H9 (cell line): ENCODE measurements at regions not wholly inside any gene's neighbourhood (a gene's known extent, or its start where the extent isn't known, plus 50 kb on each side); places are given as distances from the start of the nearest gene placed in this dataset.

Experiments
- DNase-seq: peaks from one replicate; pipeline ENCODE4 v3.0.0-alpha.2; 2017
- H2AFZ ChIP-seq: one replicate; pipeline ENCODE4 v1.6.1; 2013; ENCODE audit warnings: mild to moderate bottlenecking, low read length, control low read depth, moderate library complexity
- H2AK5ac ChIP-seq: 2 replicates; pipeline ENCODE4 v1.6.1; 2013; ENCODE audit warnings: low read length, control low read depth, mixed read lengths; ENCODE audit not compliant: insufficient read length
- H2BK120ac ChIP-seq: one replicate; pipeline ENCODE4 v1.6.1; 2013; ENCODE audit warnings: low read depth, mild to moderate bottlenecking, low read length, control low read depth, inconsistent platforms; ENCODE audit not compliant: poor library complexity, severe bottlenecking
- H2BK12ac ChIP-seq: 2 replicates; pipeline ENCODE4 v1.6.1; 2013; ENCODE audit warnings: low read length, control low read depth, mixed read lengths, low read depth; ENCODE audit not compliant: insufficient read length
- H2BK15ac ChIP-seq: 2 replicates; pipeline ENCODE4 v1.6.1; 2013; ENCODE audit warnings: low read depth, low read length, control low read depth
- H2BK20ac ChIP-seq: one replicate; pipeline ENCODE4 v1.6.1; 2013; ENCODE audit warnings: low read depth, mild to moderate bottlenecking, low read length, control low read depth, inconsistent platforms; ENCODE audit not compliant: poor library complexity, severe bottlenecking
- H2BK5ac ChIP-seq: 2 replicates; pipeline ENCODE4 v1.6.1; 2013; ENCODE audit warnings: low read length, control low read depth, mixed read lengths; ENCODE audit not compliant: insufficient read length
- H3K14ac ChIP-seq: 2 replicates; pipeline ENCODE4 v1.6.1; 2013; ENCODE audit warnings: low read length, control low read depth; ENCODE audit not compliant: insufficient read depth
- H3K18ac ChIP-seq: 2 replicates; pipeline ENCODE4 v1.6.1; 2013; ENCODE audit warnings: low read depth, mild to moderate bottlenecking, mixed read lengths, low read length, control low read depth; ENCODE audit not compliant: insufficient read length
- H3K23ac ChIP-seq: 2 replicates; pipeline ENCODE4 v1.6.1; 2013; ENCODE audit warnings: low read length, control low read depth, mixed read lengths, low read depth; ENCODE audit not compliant: insufficient read length
- H3K23me2 ChIP-seq: 2 replicates; pipeline ENCODE4 v1.6.1; 2013; ENCODE audit warnings: low read depth, mild to moderate bottlenecking, mixed read lengths, low read length, control low read depth; ENCODE audit not compliant: insufficient read length, poor library complexity, severe bottlenecking
- H3K27ac ChIP-seq: 2 replicates; pipeline ENCODE4 v1.5.1; 2013; ENCODE audit warnings: low read length, control low read depth, mixed read lengths, low read depth; ENCODE audit not compliant: insufficient read length
- H3K27me3 ChIP-seq: 2 replicates; pipeline ENCODE4 v1.6.1; 2013; ENCODE audit warnings: low read length, control low read depth, inconsistent platforms; ENCODE audit not compliant: insufficient read depth
- H3K4ac ChIP-seq: 2 replicates; pipeline ENCODE4 v1.6.1; 2013; ENCODE audit warnings: low read depth, mild to moderate bottlenecking, control low read depth, inconsistent platforms, low read length, moderate library complexity
- H3K4me1 ChIP-seq: 2 replicates; pipeline ENCODE4 v1.6.1; 2013; ENCODE audit warnings: low read length, control low read depth, inconsistent platforms; ENCODE audit not compliant: insufficient read depth
- H3K4me2 ChIP-seq: 2 replicates; pipeline ENCODE4 v1.6.1; 2013; ENCODE audit warnings: low read length, control low read depth, mixed read lengths; ENCODE audit not compliant: insufficient read length, insufficient read depth
- H3K56ac ChIP-seq: 2 replicates; pipeline ENCODE4 v1.6.1; 2013; ENCODE audit warnings: low read depth, mild to moderate bottlenecking, mixed read lengths, low read length, control low read depth; ENCODE audit not compliant: insufficient read length
- H3K79me1 ChIP-seq: 2 replicates; pipeline ENCODE4 v1.6.1; 2013; ENCODE audit warnings: low read depth, mild to moderate bottlenecking, moderate library complexity, low read length, control low read depth, inconsistent platforms; ENCODE audit not compliant: insufficient read depth, poor library complexity, severe bottlenecking
- H3K79me2 ChIP-seq: 2 replicates; pipeline ENCODE4 v1.6.1; 2013; ENCODE audit warnings: low read length, control low read depth, inconsistent platforms; ENCODE audit not compliant: insufficient read depth
- H3K9ac ChIP-seq: 2 replicates; pipeline ENCODE4 v1.6.1; 2013; ENCODE audit warnings: low read length, control low read depth, mixed read lengths; ENCODE audit not compliant: insufficient read length; ENCODE audit errors: extremely low read depth
- H3K9me3 ChIP-seq: one replicate; pipeline ENCODE4 v1.6.1; 2013; ENCODE audit warnings: low read depth, low read length, inconsistent platforms; ENCODE audit not compliant: control insufficient read depth
- H3T11ph ChIP-seq: one replicate; pipeline ENCODE4 v1.6.1; 2013; ENCODE audit warnings: mild to moderate bottlenecking, low read length, control low read depth, inconsistent platforms
- H4K20me1 ChIP-seq: one replicate; pipeline ENCODE4 v1.6.1; 2013; ENCODE audit not compliant: control insufficient read depth, insufficient read length, insufficient read depth
- H4K5ac ChIP-seq: 2 replicates; pipeline ENCODE4 v1.6.1; 2013; ENCODE audit warnings: low read depth, mild to moderate bottlenecking, mixed read lengths, low read length, control low read depth; ENCODE audit not compliant: insufficient read length
- H4K8ac ChIP-seq: replicated peaks from 2 replicates; pipeline ENCODE4 v1.6.1; 2013; ENCODE audit warnings: low read length, control low read depth, mixed read lengths, low read depth; ENCODE audit not compliant: insufficient read length
- H4K91ac ChIP-seq: 2 replicates; pipeline ENCODE4 v1.6.1; 2013; ENCODE audit warnings: low read depth, mild to moderate bottlenecking, moderate library complexity, mixed read lengths, low read length, control low read depth; ENCODE audit not compliant: insufficient read length
- H3K27ac Mint-ChIP-seq, 3 experiments: 2 replicates in 2 of 3; 3 replicates in 1 of 3; pipeline ENCODE4 v1.8.0; 2020 to 2021; ENCODE audit warnings: mixed read lengths in 3 of 3, mild to moderate bottlenecking in 1 of 3, moderate library complexity in 1 of 3
- H3K27me3 Mint-ChIP-seq: 2 replicates; pipeline ENCODE4 v1.8.0; 2021; ENCODE audit warnings: low read depth, mild to moderate bottlenecking, moderate library complexity, mixed read lengths
- H3K36me3 Mint-ChIP-seq, 3 experiments: 2 replicates in 2 of 3; 3 replicates in 1 of 3; pipeline ENCODE4 v1.8.0; 2020 to 2021; ENCODE audit warnings: low read depth in 3 of 3, mixed read lengths in 3 of 3; ENCODE audit not compliant: insufficient read depth in 1 of 3
- H3K4me1 Mint-ChIP-seq, 2 experiments: 2 replicates each; pipeline ENCODE4 v1.8.0; 2020; ENCODE audit warnings: mixed read lengths in 2 of 2
- H3K4me3 Mint-ChIP-seq, 2 experiments: 2 replicates in 1 of 2; 3 replicates in 1 of 2; pipeline ENCODE4 v1.8.0; 2020 to 2021; ENCODE audit warnings: mild to moderate bottlenecking in 2 of 2, mixed read lengths in 2 of 2, moderate library complexity in 1 of 2
- H3K9me3 Mint-ChIP-seq, 2 experiments: 2 replicates in 1 of 2; 3 replicates in 1 of 2; pipeline ENCODE4 v1.8.0; 2020; ENCODE audit warnings: mild to moderate bottlenecking in 2 of 2, mixed read lengths in 2 of 2, moderate library complexity in 1 of 2
- WGBS: extraction: QIAGEN DNeasy Blood & Tissue Kit; methylation state at CpG from one replicate; pipeline ENCODE4 v1.1.7; 2013; ENCODE audit warnings: missing lambda C conversion rate, low lambda C conversion rate, mixed read lengths; ENCODE audit not compliant: insufficient read length; ENCODE audit errors: extremely low coverage; 5-methylcytosine and 5-hydroxymethylcytosine counted together
- TF ChIP-seq, protein P1 (sequence below): fragments of 200-600 bp; sonication (generic); conservative IDR thresholded peaks from 3 replicates; pipeline ENCODE4 v1.8.0; 2021; ENCODE audit warnings: antibody characterized with exemption, mild to moderate bottlenecking

DNA sequence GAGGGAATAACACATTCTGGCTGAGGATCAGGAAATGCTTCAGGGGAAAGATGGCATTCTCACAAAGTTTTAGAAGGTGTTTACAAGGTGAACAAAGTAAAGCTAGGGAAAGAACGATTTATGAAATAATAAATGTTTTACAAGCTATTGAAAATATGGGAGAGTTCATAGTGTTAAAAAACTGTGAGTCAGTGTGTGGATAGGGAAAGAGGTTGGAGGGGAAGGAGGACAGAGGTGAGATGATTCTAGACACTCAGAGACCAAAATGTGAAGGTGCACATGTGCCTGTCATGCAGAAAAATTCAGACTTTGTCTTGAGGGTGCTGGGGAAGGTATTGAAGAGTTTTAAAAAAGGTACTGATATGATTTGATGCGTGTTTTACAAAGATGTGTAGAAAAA, 476.1 kb downstream of the TDRD3 start:
- Histone ChIP-seq H3K23ac (no peak overlapping the region), H3K79me1 (no peaks in the 10 kb centered on the region), H2BK120ac (no peak overlapping the region), H3K27me3 (no peaks in the 10 kb centered on the region), H3K56ac (no peak overlapping the region), H3K23me2 (no peaks in the 10 kb centered on the region), H2BK12ac (no peak overlapping the region), H2BK20ac (no peak overlapping the region), H3K18ac (no peak overlapping the region), H3T11ph (no peak overlapping the region), H3K14ac (no peak overlapping the region), H3K4me2 (no peak overlapping the region), H3K27ac (no peak overlapping the region), H3K9ac (no peak overlapping the region), H2AK5ac (no peak overlapping the region), H2AFZ (no peak overlapping the region), H3K9me3 (no peaks in the 10 kb centered on the region), H3K4ac (no peak overlapping the region), H2BK5ac (no peak overlapping the region), H3K4me1 (no peaks in the 10 kb centered on the region), H3K79me2 (no peaks in the 10 kb centered on the region), H4K8ac (no peak overlapping the region), H2BK15ac (no peak overlapping the region), H4K20me1 (no peaks in the 10 kb centered on the region), H4K91ac (no peak overlapping the region), H4K5ac (no peak overlapping the region)
- no peaks in the 10 kb centered on the region; a peak in 2 of 5 replicates for H3K9me3 Mint-ChIP-seq
- 100% methylated on average over 1 of the region's 2 CpGs for WGBS
- TF ChIP-seq, protein P1, sequence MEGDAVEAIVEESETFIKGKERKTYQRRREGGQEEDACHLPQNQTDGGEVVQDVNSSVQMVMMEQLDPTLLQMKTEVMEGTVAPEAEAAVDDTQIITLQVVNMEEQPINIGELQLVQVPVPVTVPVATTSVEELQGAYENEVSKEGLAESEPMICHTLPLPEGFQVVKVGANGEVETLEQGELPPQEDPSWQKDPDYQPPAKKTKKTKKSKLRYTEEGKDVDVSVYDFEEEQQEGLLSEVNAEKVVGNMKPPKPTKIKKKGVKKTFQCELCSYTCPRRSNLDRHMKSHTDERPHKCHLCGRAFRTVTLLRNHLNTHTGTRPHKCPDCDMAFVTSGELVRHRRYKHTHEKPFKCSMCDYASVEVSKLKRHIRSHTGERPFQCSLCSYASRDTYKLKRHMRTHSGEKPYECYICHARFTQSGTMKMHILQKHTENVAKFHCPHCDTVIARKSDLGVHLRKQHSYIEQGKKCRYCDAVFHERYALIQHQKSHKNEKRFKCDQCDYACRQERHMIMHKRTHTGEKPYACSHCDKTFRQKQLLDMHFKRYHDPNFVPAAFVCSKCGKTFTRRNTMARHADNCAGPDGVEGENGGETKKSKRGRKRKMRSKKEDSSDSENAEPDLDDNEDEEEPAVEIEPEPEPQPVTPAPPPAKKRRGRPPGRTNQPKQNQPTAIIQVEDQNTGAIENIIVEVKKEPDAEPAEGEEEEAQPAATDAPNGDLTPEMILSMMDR, result no peak
- no peak overlapping the region for H3K4me3 Mint-ChIP-seq
- no peaks in the 10 kb centered on the region; a peak in 1 of 7 replicates for H3K36me3 Mint-ChIP-seq
- DNase-seq, result no peak
- H3K27ac Mint-ChIP-seq, result no peak overlapping the region
- peaks cover 5 to 16% of the 10 kb centered on the region in 2 experiments; a peak in 3 of 4 replicates for H3K4me1 Mint-ChIP-seq
- H3K27me3 Mint-ChIP-seq, result no peaks in the 10 kb centered on the region
